ENCODE measurements at regions not wholly inside any gene's neighbourhood (a gene's known extent, or its start where the extent isn't known, plus 50 kb on each side); places are given as distances from the start of the nearest gene placed in this dataset.
"Not testable (repeated sequence)": the region's sequence is repeated elsewhere in the genome, so short reads cannot be mapped to it uniquely, and the experiment has no call there.

- H3K9me3 Mint-ChIP-seq; DNase-seq; H3K4me1 Mint-ChIP-seq (ENCODE audit: low read depth); H3K36me3 Mint-ChIP-seq (ENCODE audit: low read depth); H3K4me3 Mint-ChIP-seq; CTCF ChIA-PET; H3K27ac Mint-ChIP-seq; intact Hi-C loops (cut with micrococcal nuclease): not testable (repeated sequence)
- H3K27me3 Mint-ChIP-seq (ENCODE audit: low read depth) = peaks cover 13% of the 10 kb centered on the region
Observed at GRCh38 chr10:44112280-44112679, 272.6 kb downstream of the CXCL12 start.

GRCh38 chr10:44105696-44106095 is 279.2 kb downstream of the CXCL12 start:
- no peaks in the 10 kb centered on the region for H3K4me1 Mint-ChIP-seq (ENCODE audit: low read depth)
- peaks cover 2% of the 10 kb centered on the region for H3K9me3 Mint-ChIP-seq
- H3K27me3 Mint-ChIP-seq (ENCODE audit: low read depth) = no peaks in the 10 kb centered on the region
- no peak overlapping the region for H3K27ac Mint-ChIP-seq
- intact Hi-C loops (cut with micrococcal nuclease) = no loop called here
- H3K4me3 Mint-ChIP-seq = no peak overlapping the region
- DNase-seq = no peak
- CTCF ChIA-PET = no interaction called here
- no peaks in the 10 kb centered on the region for H3K36me3 Mint-ChIP-seq (ENCODE audit: low read depth)

GRCh38 chr10:44102726-44103255 is 282.1 kb downstream of the CXCL12 start:
- H3K36me3 Mint-ChIP-seq (ENCODE audit: low read depth) = no peaks in the 10 kb centered on the region

GRCh38 chr10:44101082-44101481 is 283.8 kb downstream of the CXCL12 start:
- no peak overlapping the region for H3K27ac Mint-ChIP-seq
- CTCF ChIA-PET = interaction anchor here (1.0 kb wide), 1 partner anchor 411 kb away, joined by 3 read pairs; no protein-coding TSS in a partner anchor
- intact Hi-C loops (cut with micrococcal nuclease) = no loop called here

More at GRCh38 chr10:44102726-44103255, 282.1 kb downstream of the CXCL12 start:
- no peak for DNase-seq
- H3K4me1 Mint-ChIP-seq (ENCODE audit: low read depth) = no peaks in the 10 kb centered on the region
- no peaks in the 10 kb centered on the region for H3K9me3 Mint-ChIP-seq
- CTCF ChIA-PET = no interaction called here
- intact Hi-C loops (cut with micrococcal nuclease) = no loop called here
- no peak overlapping the region for H3K27ac Mint-ChIP-seq
- H3K27me3 Mint-ChIP-seq (ENCODE audit: low read depth) = no peaks in the 10 kb centered on the region
- no peak overlapping the region for H3K4me3 Mint-ChIP-seq

GRCh38 chr10:44099511-44099910 is 285.4 kb downstream of the CXCL12 start:
- Mint-ChIP-seq H3K36me3 (ENCODE audit: low read depth) (no peaks in the 10 kb centered on the region), H3K4me3 (no peak overlapping the region), H3K27ac (no peak overlapping the region), H3K4me1 (ENCODE audit: low read depth) (no peaks in the 10 kb centered on the region), H3K9me3 (peaks cover 9% of the 10 kb centered on the region), H3K27me3 (ENCODE audit: low read depth) (no peaks in the 10 kb centered on the region)
- intact Hi-C loops (cut with micrococcal nuclease) = no loop called here
- CTCF ChIA-PET = no interaction called here
- no peak for DNase-seq

More at GRCh38 chr10:44101082-44101481, 283.8 kb downstream of the CXCL12 start:
- no peaks in the 10 kb centered on the region for H3K36me3 Mint-ChIP-seq (ENCODE audit: low read depth)
- H3K4me3 Mint-ChIP-seq = no peak overlapping the region
- DNase-seq = no peak
- H3K27me3 Mint-ChIP-seq (ENCODE audit: low read depth) = no peaks in the 10 kb centered on the region
- no peaks in the 10 kb centered on the region for H3K4me1 Mint-ChIP-seq (ENCODE audit: low read depth)
- H3K9me3 Mint-ChIP-seq = peaks cover 4% of the 10 kb centered on the region

- H3K36me3 Mint-ChIP-seq (ENCODE audit: low read depth); H3K27me3 Mint-ChIP-seq (ENCODE audit: low read depth); H3K4me1 Mint-ChIP-seq (ENCODE audit: low read depth); DNase-seq; intact Hi-C loops (cut with micrococcal nuclease); CTCF ChIA-PET; H3K9me3 Mint-ChIP-seq; H3K4me3 Mint-ChIP-seq; H3K27ac Mint-ChIP-seq: not testable (repeated sequence)
Observed at GRCh38 chr10:44096217-44096616, 288.7 kb downstream of the CXCL12 start.

GRCh38 chr10:44089671-44090070 is 295.2 kb downstream of the CXCL12 start:
- H3K4me1 Mint-ChIP-seq (ENCODE audit: low read depth) = no peaks in the 10 kb centered on the region

GRCh38 chr10:44087403-44087802 is 297.5 kb downstream of the CXCL12 start:
- intact Hi-C loops (cut with micrococcal nuclease) = no loop called here
- CTCF ChIA-PET = no interaction called here

More at GRCh38 chr10:44089671-44090070, 295.2 kb downstream of the CXCL12 start:
- Mint-ChIP-seq H3K4me3 (no peak overlapping the region), H3K27ac (no peak overlapping the region), H3K27me3 (ENCODE audit: low read depth) (peaks cover 6% of the 10 kb centered on the region), H3K36me3 (ENCODE audit: low read depth) (no peaks in the 10 kb centered on the region), H3K9me3 (no peaks in the 10 kb centered on the region)
- CTCF ChIA-PET = no interaction called here
- intact Hi-C loops (cut with micrococcal nuclease) = no loop called here
- no peak for DNase-seq

GRCh38 chr10:44083719-44084400 is 301.0 kb downstream of the CXCL12 start:
- Mint-ChIP-seq H3K27ac (no peak overlapping the region), H3K4me1 (ENCODE audit: low read depth) (no peaks in the 10 kb centered on the region), H3K4me3 (no peak overlapping the region), H3K36me3 (ENCODE audit: low read depth) (no peaks in the 10 kb centered on the region), H3K27me3 (ENCODE audit: low read depth) (peaks cover 5% of the 10 kb centered on the region), H3K9me3 (no peaks in the 10 kb centered on the region)
- CTCF ChIA-PET = no interaction called here
- intact Hi-C loops (cut with micrococcal nuclease) = no loop called here
- DNase-seq = no peak

More at GRCh38 chr10:44087403-44087802, 297.5 kb downstream of the CXCL12 start:
- Mint-ChIP-seq H3K27ac (no peak overlapping the region), H3K4me3 (no peak overlapping the region), H3K4me1 (ENCODE audit: low read depth) (no peaks in the 10 kb centered on the region), H3K9me3 (no peaks in the 10 kb centered on the region), H3K27me3 (ENCODE audit: low read depth) (peaks cover 4% of the 10 kb centered on the region), H3K36me3 (ENCODE audit: low read depth) (no peaks in the 10 kb centered on the region)
- DNase-seq = no peak

- intact Hi-C loops (cut with micrococcal nuclease) = no loop called here
- CTCF ChIA-PET = no interaction called here
Observed at GRCh38 chr10:44071479-44071878, 313.4 kb downstream of the CXCL12 start.

GRCh38 chr10:44070282-44070681 is 314.6 kb downstream of the CXCL12 start:
- intact Hi-C loops (cut with micrococcal nuclease) = no loop called here
- no peak overlapping the region for H3K4me3 Mint-ChIP-seq
- DNase-seq = no peak
- CTCF ChIA-PET = no interaction called here
- no peaks in the 10 kb centered on the region for H3K4me1 Mint-ChIP-seq (ENCODE audit: low read depth)
- H3K36me3 Mint-ChIP-seq (ENCODE audit: low read depth) = no peaks in the 10 kb centered on the region
- peaks cover 2% of the 10 kb centered on the region for H3K9me3 Mint-ChIP-seq
- H3K27me3 Mint-ChIP-seq (ENCODE audit: low read depth) = no peaks in the 10 kb centered on the region
- no peak overlapping the region for H3K27ac Mint-ChIP-seq

More at GRCh38 chr10:44071479-44071878, 313.4 kb downstream of the CXCL12 start:
- no peaks in the 10 kb centered on the region for H3K4me1 Mint-ChIP-seq (ENCODE audit: low read depth)
- peaks cover 2% of the 10 kb centered on the region for H3K9me3 Mint-ChIP-seq
- no peaks in the 10 kb centered on the region for H3K27me3 Mint-ChIP-seq (ENCODE audit: low read depth)
- H3K4me3 Mint-ChIP-seq = no peak overlapping the region
- no peaks in the 10 kb centered on the region for H3K36me3 Mint-ChIP-seq (ENCODE audit: low read depth)
- H3K27ac Mint-ChIP-seq = no peak overlapping the region
- no peak for DNase-seq

GRCh38 chr10:44069573-44069972 is 315.3 kb downstream of the CXCL12 start:
- no peaks in the 10 kb centered on the region for H3K36me3 Mint-ChIP-seq (ENCODE audit: low read depth)
- CTCF ChIA-PET = no interaction called here
- H3K27ac Mint-ChIP-seq = no peak overlapping the region
- H3K27me3 Mint-ChIP-seq (ENCODE audit: low read depth) = no peaks in the 10 kb centered on the region
- H3K4me1 Mint-ChIP-seq (ENCODE audit: low read depth) = no peaks in the 10 kb centered on the region
- DNase-seq = no peak
- no peak overlapping the region for H3K4me3 Mint-ChIP-seq
- intact Hi-C loops (cut with micrococcal nuclease) = no loop called here
- no peaks in the 10 kb centered on the region for H3K9me3 Mint-ChIP-seq

- Mint-ChIP-seq H3K27me3 (ENCODE audit: low read depth) (no peaks in the 10 kb centered on the region), H3K36me3 (ENCODE audit: low read depth) (no peaks in the 10 kb centered on the region), H3K9me3 (no peaks in the 10 kb centered on the region), H3K4me3 (no peak overlapping the region), H3K27ac (no peak overlapping the region), H3K4me1 (ENCODE audit: low read depth) (no peaks in the 10 kb centered on the region)
- no peak for DNase-seq
- intact Hi-C loops (cut with micrococcal nuclease) = no loop called here
- CTCF ChIA-PET = no interaction called here
Observed at GRCh38 chr10:44068716-44069482, 316.0 kb downstream of the CXCL12 start.

All from activated naive CD4-positive, alpha-beta T cell treated with anti-CD3 and anti-CD28 coated beads for 36 hours (primary cell).